K562 (cell line): ENCODE measurements at regions not wholly inside any gene's neighbourhood (a gene's known extent, or its start where the extent isn't known, plus 50 kb on each side); places are given as distances from the start of the nearest gene placed in this dataset.

Experiments used
- ATAC-seq: fragments of 200-7000 bp; cut with Tn5 transposase; 3 replicates; pipeline ENCODE4 v1.9.1; 2020; ENCODE audit warnings: moderate library complexity
- BruUV-seq: library from RNA; stranded (reverse); fragments of 400-500 nt; replicated peaks from 2 replicates; lab custom pipeline; 2021; lab: Mats Ljungman, UMichigan
- CTCF ChIA-PET: fragments of 300-600 bp; formaldehyde crosslinking; extraction: SDS; loops from one replicate; lab custom pipeline; 2021; ENCODE audit warnings: low intra/inter-chr PET ratio; lab: Yijun Ruan, JAX
- POLR2A ChIA-PET: fragments of 300-600, 350-650 bp; sonication (Branson Sonifier 250); formaldehyde crosslinking; extraction: SDS; loops from one replicate; lab custom pipeline; 2021; ENCODE audit warnings: antibody characterized with exemption, inconsistent platforms; lab: Yijun Ruan, JAX
- DNase-seq, 4 experiments: peaks; one replicate each; pipeline versions ENCODE4 v3.0.0 to v3.0.0-alpha.2; 2011 to 2018; ENCODE audit warnings: low spot score in 3 of 4, mixed read lengths in 3 of 4; ENCODE audit errors: extremely low read depth in 1 of 4
- FAIRE-seq: peaks from 2 replicates; lab custom pipeline; 2011; peaks lifted over from hg19 to GRCh38; lab: Jason Lieb, UNC
- H2AFZ ChIP-seq: 2 replicates; pipeline ENCODE4 v1.6.0; 2011; ENCODE audit warnings: low read depth, low read length, control low read depth, inconsistent platforms
- H3K27ac ChIP-seq: fragments of 200-600 bp; 3 replicates; pipeline ENCODE4 v1.8.0; 2011; ENCODE audit warnings: low read depth, mild to moderate bottlenecking, control low read depth, inconsistent platforms, low read length, moderate library complexity, mixed read lengths; ENCODE audit errors: extremely low read depth
- H3K27me3 ChIP-seq, 2 experiments: fragments of 300-600 bp in 1 of 2; 2 replicates in 1 of 2; 3 replicates in 1 of 2; pipeline versions ENCODE4 v1.6.0 to v1.8.0; 2011; ENCODE audit warnings: inconsistent platforms in 2 of 2, low read length in 2 of 2, mild to moderate bottlenecking in 1 of 2, mixed read lengths in 1 of 2, moderate library complexity in 1 of 2; ENCODE audit not compliant: control insufficient read depth in 2 of 2, insufficient read depth in 2 of 2
- H3K36me3 ChIP-seq: fragments of 300-600 bp; 3 replicates; pipeline ENCODE4 v1.8.0; 2011; ENCODE audit warnings: mild to moderate bottlenecking, low read length, inconsistent platforms; ENCODE audit not compliant: control insufficient read depth, insufficient read depth
- H3K4me1 ChIP-seq, 2 experiments: fragments of 200-600 bp in 1 of 2; replicated peaks in 1 of 2; 2 replicates in 1 of 2; 3 replicates in 1 of 2; pipeline versions ENCODE4 v1.5.1 to v1.8.0; 2011; ENCODE audit warnings: inconsistent platforms in 2 of 2, low read length in 2 of 2, mild to moderate bottlenecking in 1 of 2, mixed read lengths in 1 of 2, moderate library complexity in 1 of 2; ENCODE audit not compliant: control insufficient read depth in 2 of 2, insufficient read depth in 2 of 2
- H3K4me2 ChIP-seq: 2 replicates; pipeline ENCODE4 v1.6.1; 2011; ENCODE audit warnings: low read length, control low read depth, inconsistent platforms, mixed read lengths; ENCODE audit not compliant: insufficient read depth
- H3K4me3 ChIP-seq: fragments of 200-600 bp; sonication (generic), shearing (Covaris generic); 2 replicates; pipeline ENCODE4 v1.5.1; 2016; ENCODE audit warnings: control low read depth, inconsistent platforms
- H3K79me2 ChIP-seq: fragments of 200-600 bp; 3 replicates; pipeline ENCODE4 v1.8.0; 2011; ENCODE audit warnings: low read length, inconsistent platforms; ENCODE audit not compliant: control insufficient read depth, insufficient read depth
- H3K9ac ChIP-seq, 2 experiments: 2 replicates each; pipeline versions ENCODE4 v1.6.0 to v1.6.1; 2011; ENCODE audit warnings: low read depth in 2 of 2, low read length in 2 of 2, control low read depth in 1 of 2, inconsistent platforms in 1 of 2, mild to moderate bottlenecking in 1 of 2, mixed read lengths in 1 of 2; ENCODE audit not compliant: insufficient read depth in 1 of 2
- H3K9me1 ChIP-seq: one replicate; pipeline ENCODE4 v1.6.0; 2011; ENCODE audit warnings: inconsistent platforms, mild to moderate bottlenecking, low read length, moderate library complexity; ENCODE audit not compliant: control insufficient read depth, insufficient read depth
- H3K9me3 ChIP-seq: replicated peaks from 2 replicates; pipeline ENCODE4 v1.5.1; 2011; ENCODE audit warnings: low read depth, low read length, inconsistent platforms; ENCODE audit not compliant: control insufficient read depth, insufficient read depth
- H4K20me1 ChIP-seq: replicated peaks from 2 replicates; pipeline ENCODE4 v1.6.1; 2011; ENCODE audit warnings: low read length, inconsistent platforms, mixed read lengths; ENCODE audit not compliant: control insufficient read depth, insufficient read depth
- BCL6 ChIP-seq: fragments of 250-450 bp; sonication (Bioruptor Pico); IDR thresholded peaks from 2 replicates; pipeline ENCODE4 v1.4.0; 2020
- BMI1 ChIP-seq: fragments of 150-350 bp; IDR thresholded peaks from 2 replicates; pipeline ENCODE4 v1.6.1; 2014; ENCODE audit warnings: low read length
- ELF2 ChIP-seq: fragments of 250-450 bp; sonication (Bioruptor Pico); IDR thresholded peaks from 2 replicates; pipeline ENCODE4 v1.5.0; 2021; ENCODE audit warnings: mild to moderate bottlenecking
- MYC ChIP-seq, 2 experiments: fragments of 250-450 bp in 1 of 2; sonication (Bioruptor Pico) in 1 of 2; IDR thresholded peaks; 2 replicates each; pipeline versions ENCODE4 v1.5.1 to v1.6.1; 2012 to 2021; ENCODE audit warnings: low read depth in 2 of 2, borderline replicate concordance in 1 of 2, improper control_type of control experiment in 1 of 2, low read length in 1 of 2, mild to moderate bottlenecking in 1 of 2, moderate library complexity in 1 of 2
- NCOA6 ChIP-seq: fragments of 450-650 bp; IDR thresholded peaks from 2 replicates; pipeline ENCODE4 v1.6.1; 2017; ENCODE audit warnings: mild to moderate bottlenecking
- NFATC3 ChIP-seq: fragments of 450-650 bp; IDR thresholded peaks from 2 replicates; pipeline ENCODE4 v1.6.1; 2017; ENCODE audit warnings: mild to moderate bottlenecking
- POLR3G ChIP-seq: IDR thresholded peaks from 2 replicates; pipeline ENCODE4 v1.6.1; 2011; ENCODE audit not compliant: insufficient read length, insufficient replicate concordance; ENCODE audit errors: extremely low read depth
- RBM17 ChIP-seq: fragments of 200-400 bp; formaldehyde crosslinking; IDR thresholded peaks from 2 replicates; pipeline ENCODE4 v1.6.1; 2017; ENCODE audit warnings: low read depth, mild to moderate bottlenecking, low read length, borderline replicate concordance
- XRCC5 ChIP-seq: fragments of 200-400 bp; formaldehyde crosslinking; IDR thresholded peaks from 2 replicates; pipeline ENCODE4 v1.6.1; 2017; ENCODE audit warnings: low read depth, mild to moderate bottlenecking, low read length
- ZNF197 ChIP-seq: fragments of 200-800 bp; sonication (Bioruptor generic); IDR thresholded peaks from 2 replicates; pipeline ENCODE4 v1.6.1; 2016; ENCODE audit warnings: low read depth, missing genetic modification characterization, missing compliant biosample characterization
- WGBS: fragments of 100-300 bp; shearing (Covaris generic); methylation state at CpG from one replicate; pipeline ENCODE4 v1.1.6; 2016; ENCODE audit warnings: low coverage, mixed read lengths; ENCODE audit not compliant: insufficient coverage; ENCODE audit errors: missing lambda C conversion rate; 5-methylcytosine and 5-hydroxymethylcytosine counted together
- in situ Hi-C: fragments of 300-500 bp; cut with MboI; formaldehyde crosslinking; loops from 4 replicates; pipeline ENCODE4 v1.15.0; 2018; ENCODE audit warnings: inconsistent platforms, mixed read lengths
- intact Hi-C: fragments of 100-400 bp; cut with micrococcal nuclease; formaldehyde crosslinking; loops from 2 replicates; pipeline ENCODE4 v1.14.2; 2022
- TF ChIP-seq, protein P1 (sequence below): sonication (generic); formaldehyde crosslinking; IDR thresholded peaks from 2 replicates; pipeline ENCODE4 v1.8.0; 2023; ENCODE audit warnings: missing genetic modification reagents, mild to moderate bottlenecking, borderline replicate concordance
- TF ChIP-seq, protein P2 (sequence below): sonication (generic); formaldehyde crosslinking; IDR thresholded peaks from 2 replicates; pipeline ENCODE4 v1.9.0; 2022; ENCODE audit warnings: mild to moderate bottlenecking, missing genetic modification reagents
- TF ChIP-seq, protein P3 (sequence below): IDR thresholded peaks from 3 replicates; pipeline ENCODE4 v1.6.1; 2011; ENCODE audit warnings: borderline replicate concordance, mild to moderate bottlenecking; ENCODE audit not compliant: insufficient read length, insufficient read depth
- TF ChIP-seq, protein P4 (sequence below): fragments of 250-450 bp; sonication (Bioruptor Pico); IDR thresholded peaks from 2 replicates; pipeline ENCODE4 v1.5.1; 2021; ENCODE audit warnings: mild to moderate bottlenecking

DNA sequence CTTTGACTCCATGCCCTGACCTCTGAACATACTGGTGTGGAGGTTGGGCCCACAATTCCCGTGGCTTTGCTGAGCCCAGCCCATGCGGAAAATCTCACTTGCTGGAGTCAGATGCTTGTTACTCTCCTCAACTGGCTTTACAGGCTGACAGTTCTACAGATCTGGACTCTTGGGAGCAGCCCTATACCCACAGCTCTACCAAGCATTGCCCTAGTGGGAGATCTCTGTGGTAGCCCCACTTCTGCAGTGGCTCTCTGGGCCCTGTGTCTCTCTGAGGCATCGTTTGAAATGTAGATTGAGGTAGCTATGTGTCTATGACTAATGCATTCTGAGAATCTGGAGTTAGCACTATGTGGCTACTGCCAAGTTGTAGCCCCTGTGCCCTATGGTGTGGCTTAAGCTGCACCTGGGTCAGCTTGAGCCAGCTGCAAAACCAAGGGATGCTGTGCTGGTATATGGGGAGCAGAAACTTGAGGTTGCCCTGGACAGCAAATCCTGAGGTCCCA, 625.8 kb upstream of the ALCAM start (continued):
- TF ChIP-seq, protein P1, sequence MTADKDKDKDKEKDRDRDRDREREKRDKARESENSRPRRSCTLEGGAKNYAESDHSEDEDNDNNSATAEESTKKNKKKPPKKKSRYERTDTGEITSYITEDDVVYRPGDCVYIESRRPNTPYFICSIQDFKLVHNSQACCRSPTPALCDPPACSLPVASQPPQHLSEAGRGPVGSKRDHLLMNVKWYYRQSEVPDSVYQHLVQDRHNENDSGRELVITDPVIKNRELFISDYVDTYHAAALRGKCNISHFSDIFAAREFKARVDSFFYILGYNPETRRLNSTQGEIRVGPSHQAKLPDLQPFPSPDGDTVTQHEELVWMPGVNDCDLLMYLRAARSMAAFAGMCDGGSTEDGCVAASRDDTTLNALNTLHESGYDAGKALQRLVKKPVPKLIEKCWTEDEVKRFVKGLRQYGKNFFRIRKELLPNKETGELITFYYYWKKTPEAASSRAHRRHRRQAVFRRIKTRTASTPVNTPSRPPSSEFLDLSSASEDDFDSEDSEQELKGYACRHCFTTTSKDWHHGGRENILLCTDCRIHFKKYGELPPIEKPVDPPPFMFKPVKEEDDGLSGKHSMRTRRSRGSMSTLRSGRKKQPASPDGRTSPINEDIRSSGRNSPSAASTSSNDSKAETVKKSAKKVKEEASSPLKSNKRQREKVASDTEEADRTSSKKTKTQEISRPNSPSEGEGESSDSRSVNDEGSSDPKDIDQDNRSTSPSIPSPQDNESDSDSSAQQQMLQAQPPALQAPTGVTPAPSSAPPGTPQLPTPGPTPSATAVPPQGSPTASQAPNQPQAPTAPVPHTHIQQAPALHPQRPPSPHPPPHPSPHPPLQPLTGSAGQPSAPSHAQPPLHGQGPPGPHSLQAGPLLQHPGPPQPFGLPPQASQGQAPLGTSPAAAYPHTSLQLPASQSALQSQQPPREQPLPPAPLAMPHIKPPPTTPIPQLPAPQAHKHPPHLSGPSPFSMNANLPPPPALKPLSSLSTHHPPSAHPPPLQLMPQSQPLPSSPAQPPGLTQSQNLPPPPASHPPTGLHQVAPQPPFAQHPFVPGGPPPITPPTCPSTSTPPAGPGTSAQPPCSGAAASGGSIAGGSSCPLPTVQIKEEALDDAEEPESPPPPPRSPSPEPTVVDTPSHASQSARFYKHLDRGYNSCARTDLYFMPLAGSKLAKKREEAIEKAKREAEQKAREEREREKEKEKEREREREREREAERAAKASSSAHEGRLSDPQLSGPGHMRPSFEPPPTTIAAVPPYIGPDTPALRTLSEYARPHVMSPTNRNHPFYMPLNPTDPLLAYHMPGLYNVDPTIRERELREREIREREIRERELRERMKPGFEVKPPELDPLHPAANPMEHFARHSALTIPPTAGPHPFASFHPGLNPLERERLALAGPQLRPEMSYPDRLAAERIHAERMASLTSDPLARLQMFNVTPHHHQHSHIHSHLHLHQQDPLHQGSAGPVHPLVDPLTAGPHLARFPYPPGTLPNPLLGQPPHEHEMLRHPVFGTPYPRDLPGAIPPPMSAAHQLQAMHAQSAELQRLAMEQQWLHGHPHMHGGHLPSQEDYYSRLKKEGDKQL (CRISPR knock-in tag), result no peak
- TF ChIP-seq NFATC3 (no peak), BCL6 (CRISPR knock-in tag) (no peak), MYC (IDR thresholded peaks at IDR 0.05; ENCODE audit: low read depth, low read length) (no peak), MYC (CRISPR knock-in tag; IDR thresholded peaks at IDR 0.05; ENCODE audit: borderline replicate concordance, low read depth) (no peak)

DNA sequence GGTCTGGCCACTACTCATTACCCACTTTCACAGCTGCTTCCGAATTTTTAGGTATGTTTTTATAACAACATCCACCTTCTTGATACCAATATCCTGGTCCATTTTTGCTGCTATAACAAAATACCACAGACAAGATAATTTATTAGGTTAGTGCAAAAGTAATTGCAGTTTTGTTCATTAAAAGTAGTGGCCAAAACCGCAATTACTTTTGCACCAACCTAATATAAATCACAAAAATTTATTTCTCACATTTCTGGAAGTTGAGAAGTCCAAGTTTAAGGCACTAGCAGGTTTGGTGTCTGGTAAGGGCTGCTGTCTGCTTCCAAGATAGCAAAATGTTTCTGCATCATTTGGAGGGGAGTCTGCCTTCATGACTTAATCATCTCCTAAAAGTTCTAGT, 624.7 kb upstream of the ALCAM start:
- H3K9me1 ChIP-seq, result no peaks in the 10 kb centered on the region
- H3K4me1 ChIP-seq, result no peaks in the 10 kb centered on the region
- no peak overlapping the region for H3K4me2 ChIP-seq
- POLR2A ChIA-PET, result no interaction called here
- no peak for FAIRE-seq
- in situ Hi-C loops (no loop called here), intact Hi-C loops (no loop called here)
- no peak for ATAC-seq
- H2AFZ ChIP-seq, result no peak overlapping the region
- no peaks in the 10 kb centered on the region for H3K9me3 ChIP-seq
- no peak overlapping the region for H3K4me3 ChIP-seq
- CTCF ChIA-PET, result no interaction called here
- DNase-seq, result no peak
- no peaks in the 10 kb centered on the region for H4K20me1 ChIP-seq
- H3K36me3 ChIP-seq, result no peaks in the 10 kb centered on the region
- BruUV-seq, result no TSS peak
- no peak overlapping the region for H3K27ac ChIP-seq
- no peaks in the 10 kb centered on the region for H3K27me3 ChIP-seq
- H3K9ac ChIP-seq, result no peak overlapping the region
- WGBS, result 0% methylated on average over 2 of the region's 2 CpGs
- no peaks in the 10 kb centered on the region for H3K79me2 ChIP-seq
- no peak for TF ChIP-seq BMI1
- no peak for TF ChIP-seq NCOA6
- TF ChIP-seq ELF2 (CRISPR knock-in tag), result no peak
- TF ChIP-seq, protein P2, sequence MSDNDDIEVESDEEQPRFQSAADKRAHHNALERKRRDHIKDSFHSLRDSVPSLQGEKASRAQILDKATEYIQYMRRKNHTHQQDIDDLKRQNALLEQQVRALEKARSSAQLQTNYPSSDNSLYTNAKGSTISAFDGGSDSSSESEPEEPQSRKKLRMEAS, result no peak
- no peak for TF ChIP-seq POLR3G
- TF ChIP-seq, protein P3, sequence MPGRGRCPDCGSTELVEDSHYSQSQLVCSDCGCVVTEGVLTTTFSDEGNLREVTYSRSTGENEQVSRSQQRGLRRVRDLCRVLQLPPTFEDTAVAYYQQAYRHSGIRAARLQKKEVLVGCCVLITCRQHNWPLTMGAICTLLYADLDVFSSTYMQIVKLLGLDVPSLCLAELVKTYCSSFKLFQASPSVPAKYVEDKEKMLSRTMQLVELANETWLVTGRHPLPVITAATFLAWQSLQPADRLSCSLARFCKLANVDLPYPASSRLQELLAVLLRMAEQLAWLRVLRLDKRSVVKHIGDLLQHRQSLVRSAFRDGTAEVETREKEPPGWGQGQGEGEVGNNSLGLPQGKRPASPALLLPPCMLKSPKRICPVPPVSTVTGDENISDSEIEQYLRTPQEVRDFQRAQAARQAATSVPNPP, result no peak
- no peak for TF ChIP-seq ZNF197 (CRISPR knock-in tag)
- TF ChIP-seq RBM17, result no peak
- TF ChIP-seq XRCC5, result no peak
- TF ChIP-seq, protein P4, sequence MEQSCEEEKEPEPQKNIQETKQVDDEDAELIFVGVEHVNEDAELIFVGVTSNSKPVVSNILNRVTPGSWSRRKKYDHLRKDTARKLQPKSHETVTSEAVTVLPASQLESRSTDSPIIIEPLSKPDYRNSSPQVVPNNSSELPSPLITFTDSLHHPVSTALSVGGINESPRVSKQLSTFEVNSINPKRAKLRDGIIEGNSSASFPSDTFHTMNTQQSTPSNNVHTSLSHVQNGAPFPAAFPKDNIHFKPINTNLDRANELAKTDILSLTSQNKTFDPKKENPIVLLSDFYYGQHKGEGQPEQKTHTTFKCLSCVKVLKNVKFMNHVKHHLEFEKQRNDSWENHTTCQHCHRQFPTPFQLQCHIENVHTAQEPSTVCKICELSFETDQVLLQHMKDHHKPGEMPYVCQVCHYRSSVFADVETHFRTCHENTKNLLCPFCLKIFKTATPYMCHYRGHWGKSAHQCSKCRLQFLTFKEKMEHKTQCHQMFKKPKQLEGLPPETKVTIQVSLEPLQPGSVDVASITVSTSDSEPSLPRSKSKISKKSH (CRISPR knock-in tag), result no peak
